Neural progenitor cell (in vitro differentiated cells): ENCODE measurements at regions not wholly inside any gene's neighbourhood (a gene's known extent, or its start where the extent isn't known, plus 50 kb on each side); places are given as distances from the start of the nearest gene placed in this dataset.

ENCODE experiments used
- DNase-seq: peaks from one replicate; pipeline ENCODE4 v3.0.0-alpha.2; 2016; ENCODE audit warnings: low spot score
- H2AFZ ChIP-seq: fragments of 200-600 bp; sonication (generic); replicated peaks from 2 replicates; pipeline ENCODE4 v1.6.1; 2016; ENCODE audit warnings: antibody characterized with exemption
- H3F3A ChIP-seq: fragments of 200-600 bp; sonication (generic); 2 replicates; pipeline ENCODE4 v1.6.1; 2016; ENCODE audit warnings: antibody characterized with exemption, low read depth
- H3K27ac ChIP-seq: fragments of 200-600 bp; sonication (generic); 2 replicates; pipeline ENCODE4 v1.5.1; 2016; ENCODE audit warnings: mild to moderate bottlenecking
- H3K27me3 ChIP-seq: fragments of 200-600 bp; sonication (generic); 2 replicates; pipeline ENCODE4 v1.6.1; 2016; ENCODE audit warnings: mild to moderate bottlenecking, moderate library complexity
- H3K36me3 ChIP-seq: fragments of 200-600 bp; sonication (generic); 2 replicates; pipeline ENCODE4 v1.5.1; 2016
- H3K4me1 ChIP-seq: fragments of 200-600 bp; sonication (generic); 2 replicates; pipeline ENCODE4 v1.6.1; 2016; ENCODE audit warnings: mixed run types
- H3K4me2 ChIP-seq: fragments of 200-600 bp; sonication (generic); 2 replicates; pipeline ENCODE4 v1.6.1; 2016
- H3K4me3 ChIP-seq: fragments of 200-600 bp; sonication (generic); 2 replicates; pipeline ENCODE4 v1.5.1; 2016
- H3K79me2 ChIP-seq: fragments of 200-600 bp; sonication (generic); 2 replicates; pipeline ENCODE4 v1.6.1; 2016; ENCODE audit warnings: low read depth
- H3K9ac ChIP-seq: fragments of 200-600 bp; sonication (generic); 2 replicates; pipeline ENCODE4 v1.6.1; 2016
- H3K9me3 ChIP-seq: fragments of 200-600 bp; sonication (generic); 2 replicates; pipeline ENCODE4 v1.5.1; 2016; ENCODE audit warnings: low read depth
- H4K20me1 ChIP-seq: fragments of 200-600 bp; sonication (generic); 2 replicates; pipeline ENCODE4 v1.6.1; 2016; ENCODE audit warnings: low read depth
- H3K27ac Mint-ChIP-seq: 3 replicates; pipeline ENCODE4 v1.8.0; 2021; ENCODE audit warnings: mixed read lengths
- H3K27me3 Mint-ChIP-seq: 2 replicates; pipeline ENCODE4 v1.8.0; 2022; ENCODE audit warnings: low read depth, mild to moderate bottlenecking, inconsistent platforms, moderate library complexity, mixed read lengths; ENCODE audit not compliant: insufficient read depth
- H3K36me3 Mint-ChIP-seq: 3 replicates; pipeline ENCODE4 v1.8.0; 2021; ENCODE audit warnings: mixed read lengths
- H3K4me1 Mint-ChIP-seq: 3 replicates; pipeline ENCODE4 v1.8.0; 2021; ENCODE audit warnings: mixed read lengths
- H3K4me3 Mint-ChIP-seq: 3 replicates; pipeline ENCODE4 v1.8.0; 2021; ENCODE audit warnings: mild to moderate bottlenecking, moderate library complexity, mixed read lengths
- H3K9me3 Mint-ChIP-seq: 3 replicates; pipeline ENCODE4 v1.8.0; 2020; ENCODE audit warnings: mixed read lengths
- EZH2 ChIP-seq: fragments of 200-600 bp; sonication (generic); IDR thresholded peaks from 2 replicates; pipeline ENCODE4 v1.6.1; 2017; ENCODE audit warnings: antibody characterized with exemption, mild to moderate bottlenecking, moderate library complexity
- EZH2phosphoT487 ChIP-seq: fragments of 200-600 bp; sonication (generic); IDR thresholded peaks from 2 replicates; pipeline ENCODE4 v1.6.1; 2017; ENCODE audit warnings: antibody characterized with exemption
- TF ChIP-seq, protein P1 (sequence below): fragments of 200-600 bp; sonication (generic); IDR thresholded peaks from 2 replicates; pipeline ENCODE4 v1.5.1; 2017; ENCODE audit warnings: antibody characterized with exemption, mild to moderate bottlenecking

DNA sequence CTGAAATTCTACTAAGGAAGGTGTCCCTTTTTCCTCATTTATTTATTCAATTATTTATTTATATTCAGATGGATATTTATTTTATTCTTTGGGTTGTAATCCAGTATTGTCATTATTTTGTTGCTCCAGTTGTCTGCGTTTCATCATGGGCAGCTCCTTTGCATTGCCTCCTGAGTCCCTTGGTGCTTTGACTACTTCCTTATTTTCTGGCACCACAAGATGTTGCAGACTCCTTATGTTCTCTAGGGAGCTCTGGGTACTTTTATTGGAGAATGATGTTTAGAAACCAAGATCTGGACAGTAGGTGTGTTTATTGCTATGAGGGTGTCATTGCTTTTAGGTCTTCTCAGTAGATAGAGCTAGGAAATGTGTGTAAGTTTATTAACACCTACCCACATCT is 59.9 kb upstream of the ERRFI1 start:
- H3K27ac ChIP-seq, result no peak overlapping the region
- no peak for DNase-seq
- H4K20me1 ChIP-seq, result no peaks in the 10 kb centered on the region
- no peaks in the 10 kb centered on the region for H3K9me3 ChIP-seq
- H3K4me2 ChIP-seq, result no peak overlapping the region
- no peak overlapping the region for H2AFZ ChIP-seq
- no peak overlapping the region for H3K4me3 Mint-ChIP-seq
- no peaks in the 10 kb centered on the region for H3K79me2 ChIP-seq
- H3K27me3 Mint-ChIP-seq, result peaks cover 5% of the 10 kb centered on the region
- H3K27ac Mint-ChIP-seq, result no peak overlapping the region
- H3K9ac ChIP-seq, result no peak overlapping the region
- H3K36me3 ChIP-seq, result no peaks in the 10 kb centered on the region
- no peaks in the 10 kb centered on the region for H3F3A ChIP-seq
- H3K4me1 Mint-ChIP-seq, result peaks cover 2% of the 10 kb centered on the region
- H3K27me3 ChIP-seq, result no peaks in the 10 kb centered on the region
- peaks cover 3% of the 10 kb centered on the region for H3K9me3 Mint-ChIP-seq
- TF ChIP-seq, protein P1, sequence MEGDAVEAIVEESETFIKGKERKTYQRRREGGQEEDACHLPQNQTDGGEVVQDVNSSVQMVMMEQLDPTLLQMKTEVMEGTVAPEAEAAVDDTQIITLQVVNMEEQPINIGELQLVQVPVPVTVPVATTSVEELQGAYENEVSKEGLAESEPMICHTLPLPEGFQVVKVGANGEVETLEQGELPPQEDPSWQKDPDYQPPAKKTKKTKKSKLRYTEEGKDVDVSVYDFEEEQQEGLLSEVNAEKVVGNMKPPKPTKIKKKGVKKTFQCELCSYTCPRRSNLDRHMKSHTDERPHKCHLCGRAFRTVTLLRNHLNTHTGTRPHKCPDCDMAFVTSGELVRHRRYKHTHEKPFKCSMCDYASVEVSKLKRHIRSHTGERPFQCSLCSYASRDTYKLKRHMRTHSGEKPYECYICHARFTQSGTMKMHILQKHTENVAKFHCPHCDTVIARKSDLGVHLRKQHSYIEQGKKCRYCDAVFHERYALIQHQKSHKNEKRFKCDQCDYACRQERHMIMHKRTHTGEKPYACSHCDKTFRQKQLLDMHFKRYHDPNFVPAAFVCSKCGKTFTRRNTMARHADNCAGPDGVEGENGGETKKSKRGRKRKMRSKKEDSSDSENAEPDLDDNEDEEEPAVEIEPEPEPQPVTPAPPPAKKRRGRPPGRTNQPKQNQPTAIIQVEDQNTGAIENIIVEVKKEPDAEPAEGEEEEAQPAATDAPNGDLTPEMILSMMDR, result no peak
- TF ChIP-seq EZH2, result no peak
- TF ChIP-seq EZH2phosphoT487, result no peak
- no peak overlapping the region for H3K4me3 ChIP-seq
- no peaks in the 10 kb centered on the region for H3K4me1 ChIP-seq
- no peaks in the 10 kb centered on the region for H3K36me3 Mint-ChIP-seq

DNA sequence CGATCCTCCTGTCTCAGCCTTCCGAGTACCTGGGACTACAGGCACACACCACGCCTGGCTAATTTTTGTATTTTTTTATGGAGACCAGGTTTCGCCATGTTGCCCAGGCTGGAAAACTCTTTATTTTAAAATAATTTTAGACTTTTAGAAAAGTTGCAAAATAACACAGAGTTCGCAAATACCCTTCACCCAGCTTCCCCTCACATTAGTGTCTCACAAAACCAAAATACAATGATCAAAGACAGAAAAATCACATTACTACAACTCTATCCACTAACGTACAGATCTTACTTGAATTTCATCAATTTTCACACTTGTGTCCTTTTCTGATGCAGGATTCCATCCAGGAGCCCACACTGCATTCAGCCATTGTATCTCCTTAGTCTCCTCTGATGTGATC is 58.8 kb upstream of the ERRFI1 start:
- Histone ChIP-seq H4K20me1 (no peaks in the 10 kb centered on the region), H3K36me3 (no peaks in the 10 kb centered on the region), H3F3A (no peaks in the 10 kb centered on the region), H3K4me2 (no peak overlapping the region), H3K27me3 (no peaks in the 10 kb centered on the region), H3K9ac (no peak overlapping the region), H3K4me1 (no peaks in the 10 kb centered on the region), H3K27ac (no peak overlapping the region), H3K9me3 (no peaks in the 10 kb centered on the region), H3K79me2 (no peaks in the 10 kb centered on the region), H3K4me3 (no peak overlapping the region), H2AFZ (no peak overlapping the region)
- TF ChIP-seq EZH2phosphoT487 (no peak), EZH2 (no peak)
- TF ChIP-seq, protein P1, result no peak
- Mint-ChIP-seq H3K4me1 (no peaks in the 10 kb centered on the region), H3K36me3 (no peaks in the 10 kb centered on the region), H3K9me3 (peaks cover 3% of the 10 kb centered on the region), H3K27me3 (peaks cover 4% of the 10 kb centered on the region), H3K27ac (no peak overlapping the region), H3K4me3 (no peak overlapping the region)
- DNase-seq, result no peak

DNA sequence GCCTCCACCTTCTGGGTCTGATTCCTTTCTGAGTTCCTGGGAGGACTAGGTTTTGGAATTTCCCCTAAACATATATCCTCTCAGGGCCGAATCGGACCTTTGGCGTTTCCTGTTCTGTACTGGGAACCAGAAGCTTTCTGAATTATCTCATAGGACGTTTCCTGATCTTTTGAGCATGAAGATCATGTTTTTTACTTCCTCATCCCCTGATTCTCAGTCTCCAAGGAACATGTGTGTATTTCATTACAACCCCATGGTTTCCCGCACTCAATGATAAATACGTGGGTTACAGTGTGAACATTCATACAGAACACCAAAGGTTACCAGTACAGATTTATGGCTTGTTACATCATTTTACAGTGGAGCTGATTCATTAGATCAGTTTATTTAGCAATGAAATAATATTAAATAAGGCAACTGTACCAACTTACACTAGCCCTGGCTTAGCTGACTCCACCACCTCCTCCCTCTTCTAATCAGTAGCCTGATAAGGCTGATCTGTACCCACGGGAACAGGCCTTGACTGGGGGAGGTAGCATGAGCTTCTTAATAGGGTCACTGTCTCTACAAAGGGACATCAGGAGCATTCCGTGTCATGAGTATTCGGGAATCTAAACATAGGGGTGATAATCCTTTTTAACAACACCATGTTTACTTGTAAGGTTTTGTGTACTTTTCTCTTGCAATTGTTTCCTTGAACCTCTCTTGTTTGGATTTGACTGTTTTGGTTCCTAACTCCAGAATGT is 57.8 kb upstream of the ERRFI1 start:
- no peaks in the 10 kb centered on the region for H3K9me3 ChIP-seq
- H3K9me3 Mint-ChIP-seq, result peaks cover 3% of the 10 kb centered on the region
- no peaks in the 10 kb centered on the region for H3F3A ChIP-seq
- no peaks in the 10 kb centered on the region for H3K4me1 Mint-ChIP-seq
- H2AFZ ChIP-seq, result no peak overlapping the region
- no peaks in the 10 kb centered on the region for H3K4me1 ChIP-seq
- no peak overlapping the region for H3K9ac ChIP-seq
- no peak overlapping the region for H3K4me2 ChIP-seq
- no peaks in the 10 kb centered on the region for H3K27me3 ChIP-seq
- no peak overlapping the region for H3K4me3 Mint-ChIP-seq
- no peaks in the 10 kb centered on the region for H3K36me3 ChIP-seq
- no peak overlapping the region for H3K27ac ChIP-seq
- peak; percentile 16 for DNase-seq
- no peaks in the 10 kb centered on the region for H3K79me2 ChIP-seq
- H3K4me3 ChIP-seq, result no peak overlapping the region
- peaks cover 4% of the 10 kb centered on the region for H3K27me3 Mint-ChIP-seq
- H4K20me1 ChIP-seq, result no peaks in the 10 kb centered on the region
- no peak for TF ChIP-seq EZH2phosphoT487
- TF ChIP-seq EZH2, result no peak
- TF ChIP-seq, protein P1, result no peak
- H3K27ac Mint-ChIP-seq, result no peak overlapping the region
- H3K36me3 Mint-ChIP-seq, result no peaks in the 10 kb centered on the region
